A204.1 (cell line): ENCODE measurements at regions not wholly inside any gene's neighbourhood (a gene's known extent, or its start where the extent isn't known, plus 50 kb on each side); places are given as distances from the start of the nearest gene placed in this dataset.
"Not testable (repeated sequence)": the region's sequence is repeated elsewhere in the genome, so short reads cannot be mapped to it uniquely, and the experiment has no call there.

Experiments used
- FAIRE-seq: peaks from 2 replicates; lab custom pipeline; 2012; peaks lifted over from hg19 to GRCh38; lab: Jason Lieb, UNC

DNA sequence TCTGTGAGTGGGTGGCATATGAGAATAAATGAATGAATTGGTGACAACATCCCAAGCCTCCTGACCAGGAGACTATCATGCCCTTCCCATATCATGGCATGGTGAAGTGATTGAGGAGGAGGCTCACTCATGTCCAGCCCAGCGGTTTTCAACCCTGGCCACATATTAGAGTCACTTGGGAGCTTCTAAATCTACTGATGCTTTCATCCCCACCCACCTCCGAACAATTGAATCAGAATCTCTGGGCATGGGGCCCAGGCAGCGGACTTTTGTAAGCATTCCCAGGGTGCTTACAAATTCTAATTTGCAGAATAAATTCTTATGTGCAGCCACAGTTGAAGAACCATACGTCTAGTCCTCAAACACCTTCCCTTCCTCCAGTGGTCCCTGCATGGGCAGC, 81.7 kb upstream of the SEC11C start:
- FAIRE-seq: no peak

DNA sequence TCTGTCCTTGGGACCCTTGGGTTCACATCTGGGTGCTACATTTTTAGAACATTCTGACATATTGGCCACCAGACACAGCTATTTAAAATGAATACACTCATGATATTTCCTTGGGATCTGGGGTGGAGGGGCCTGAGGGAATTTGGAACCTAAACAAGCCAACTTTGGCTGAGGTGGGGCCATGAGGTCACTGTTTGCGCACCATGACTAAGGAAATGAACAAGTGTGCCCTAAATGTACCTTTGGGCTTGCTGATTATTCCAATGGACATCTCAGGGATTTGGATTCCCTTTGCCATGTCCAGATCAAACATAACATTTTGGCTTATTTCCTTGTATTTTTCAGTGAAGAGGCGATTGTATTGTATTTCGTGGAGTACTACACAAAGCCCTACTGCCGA, 80.5 kb upstream of the SEC11C start:
- no peak for FAIRE-seq

- FAIRE-seq: no peak
These were observed 79.1 kb upstream of the SEC11C start for GRCh38 chr18:59060551-59060950.

DNA sequence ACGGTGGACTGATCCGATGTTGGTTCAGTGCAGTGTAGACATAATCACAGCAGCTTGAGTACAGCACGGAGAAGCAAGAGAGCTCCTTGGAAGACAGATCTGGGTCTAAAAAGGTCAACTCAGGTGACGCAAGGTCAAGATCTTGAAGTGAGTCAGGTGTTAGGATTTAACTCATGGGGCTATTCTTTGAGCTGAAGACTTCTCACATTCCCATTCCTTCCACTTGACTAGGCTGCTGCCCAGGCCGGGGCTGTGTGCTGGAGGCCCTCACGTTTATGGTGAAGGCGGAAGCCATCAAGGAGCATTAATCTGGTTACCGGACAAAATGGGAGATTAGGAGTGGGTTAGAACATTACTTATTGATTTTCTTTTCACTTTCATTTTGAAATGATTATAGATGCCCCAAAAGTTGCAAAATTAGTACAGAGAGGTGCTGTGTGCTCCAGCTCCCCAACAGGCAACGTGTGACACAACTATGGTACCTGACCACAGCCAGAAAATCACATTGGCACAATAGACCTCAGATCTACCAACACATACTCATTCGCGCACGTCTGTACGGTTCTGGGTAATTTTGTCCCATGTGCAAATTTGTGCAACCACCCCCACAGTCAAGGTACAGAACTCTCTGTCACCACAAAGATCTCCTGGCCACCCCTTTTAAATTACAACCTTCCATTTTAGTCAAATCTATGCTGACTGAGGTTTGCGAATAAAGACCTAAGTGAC, 77.6 kb upstream of the SEC11C start:
- FAIRE-seq: no peak

GRCh38 chr18:59062643-59063006, 77.1 kb upstream of the SEC11C start:
- no peak for FAIRE-seq

GRCh38 chr18:59063300-59063906, 76.3 kb upstream of the SEC11C start:
- FAIRE-seq: no peak

GRCh38 chr18:59063912-59064311, 75.8 kb upstream of the SEC11C start:
- FAIRE-seq: no peak

- FAIRE-seq: no peak
These were observed 74.0 kb upstream of the SEC11C start for GRCh38 chr18:59065684-59066083.

DNA sequence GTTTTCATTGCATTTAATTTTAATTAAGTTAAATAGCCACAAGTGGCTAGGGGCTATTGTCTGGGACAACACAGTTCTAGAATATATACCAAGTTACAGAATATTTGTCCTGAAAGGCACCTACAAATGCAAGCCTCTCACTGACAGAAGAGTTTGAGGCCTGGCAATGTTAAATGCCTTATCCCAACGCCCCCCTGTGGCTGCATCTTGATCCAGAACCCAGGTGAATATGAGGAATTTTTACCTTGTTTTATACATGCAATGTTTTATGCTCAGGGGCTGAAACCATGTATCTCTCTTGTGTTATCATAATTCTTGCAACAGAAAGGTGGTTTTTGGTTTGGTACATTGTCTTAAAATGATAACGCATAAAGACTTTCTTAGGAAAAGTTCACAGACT, 71.8 kb upstream of the SEC11C start:
- no peak for FAIRE-seq

GRCh38 chr18:59068276-59069071, 71.2 kb upstream of the SEC11C start:
- FAIRE-seq: no peak

GRCh38 chr18:59070181-59070912, 69.3 kb upstream of the SEC11C start:
- FAIRE-seq: no peak

- no peak for FAIRE-seq
These were observed 66.8 kb upstream of the SEC11C start for GRCh38 chr18:59072727-59073421.

DNA sequence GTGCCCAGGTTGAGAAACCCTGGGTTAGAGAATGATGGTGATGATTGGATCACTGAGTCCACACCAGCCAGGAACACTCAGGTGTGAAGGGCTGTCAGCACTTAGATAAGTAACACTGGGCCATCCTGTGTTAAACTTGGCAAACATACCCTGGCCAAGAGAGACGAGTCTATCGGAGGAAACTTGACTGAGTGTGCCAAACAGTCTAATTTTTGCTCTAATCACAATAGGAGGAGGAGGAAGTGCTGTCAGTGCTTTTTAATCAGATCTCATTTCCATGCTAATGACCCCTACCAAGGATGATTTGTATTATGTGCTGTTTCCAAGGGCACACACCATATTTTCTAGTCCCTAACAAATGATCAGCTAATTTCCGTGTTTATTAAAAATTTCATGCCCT, 63.8 kb upstream of the SEC11C start:
- no peak for FAIRE-seq

DNA sequence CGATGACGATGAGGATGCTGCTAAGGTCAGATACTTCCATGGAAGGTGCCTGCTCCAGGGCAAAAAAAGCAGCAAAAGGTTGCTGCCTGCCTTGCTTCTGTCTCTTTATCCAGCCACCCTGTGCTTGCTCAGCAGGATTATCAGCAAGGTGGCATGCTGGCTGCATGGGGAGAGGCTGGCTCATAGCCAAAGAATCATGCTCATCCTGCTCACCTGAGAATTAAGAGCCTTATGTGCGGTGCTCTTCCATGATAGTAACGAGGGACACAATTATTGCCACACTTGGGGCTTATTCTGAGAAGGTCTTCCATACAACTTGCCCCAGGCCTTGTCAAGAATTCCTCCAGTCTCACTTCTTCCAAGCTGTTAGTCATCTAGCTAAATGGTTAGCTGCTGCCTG, 60.4 kb upstream of the SEC11C start:
- no peak for FAIRE-seq

DNA sequence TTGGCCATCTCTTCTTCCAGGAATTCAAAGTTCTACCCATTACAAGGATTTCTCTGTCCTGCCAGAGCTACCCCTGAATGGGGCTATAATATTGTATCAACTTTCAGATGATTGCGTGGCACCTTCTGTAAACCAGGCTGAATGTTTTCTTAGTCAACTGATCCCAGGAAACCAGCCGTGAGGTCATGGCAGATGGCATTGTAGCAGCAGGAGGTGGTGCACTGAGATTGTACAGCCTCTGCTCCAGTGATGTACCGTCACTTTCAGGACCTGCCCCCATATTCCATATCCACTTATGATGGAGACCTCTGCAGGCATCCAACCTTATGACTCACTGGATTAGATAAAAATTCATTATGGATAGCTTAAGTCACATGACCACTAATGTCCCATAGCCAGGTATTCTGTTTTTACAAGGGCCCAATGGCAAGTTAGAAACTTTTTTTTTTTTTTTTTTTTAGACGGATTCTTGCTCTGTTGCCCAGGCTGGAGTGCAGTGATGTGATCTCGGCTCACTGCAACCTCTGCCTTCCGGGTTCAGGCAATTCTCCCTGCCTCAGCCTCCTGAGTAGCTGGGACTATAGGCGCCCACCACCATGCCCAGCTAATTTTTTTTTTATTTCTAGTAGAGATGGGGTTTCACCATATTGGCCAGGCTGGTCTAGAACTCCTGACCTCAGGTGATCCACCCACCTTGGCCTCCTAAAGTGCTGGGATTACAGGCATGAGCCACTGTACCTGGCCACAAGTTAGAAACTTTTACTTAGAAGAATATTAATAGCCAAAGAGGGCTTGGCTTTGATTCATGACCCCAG, 59.8 kb upstream of the SEC11C start:
- FAIRE-seq: not testable (repeated sequence)

- no peak for FAIRE-seq
These were observed 56.4 kb upstream of the SEC11C start for GRCh38 chr18:59083136-59083818.

GRCh38 chr18:59085126-59085794, 54.4 kb upstream of the SEC11C start:
- FAIRE-seq: no peak

DNA sequence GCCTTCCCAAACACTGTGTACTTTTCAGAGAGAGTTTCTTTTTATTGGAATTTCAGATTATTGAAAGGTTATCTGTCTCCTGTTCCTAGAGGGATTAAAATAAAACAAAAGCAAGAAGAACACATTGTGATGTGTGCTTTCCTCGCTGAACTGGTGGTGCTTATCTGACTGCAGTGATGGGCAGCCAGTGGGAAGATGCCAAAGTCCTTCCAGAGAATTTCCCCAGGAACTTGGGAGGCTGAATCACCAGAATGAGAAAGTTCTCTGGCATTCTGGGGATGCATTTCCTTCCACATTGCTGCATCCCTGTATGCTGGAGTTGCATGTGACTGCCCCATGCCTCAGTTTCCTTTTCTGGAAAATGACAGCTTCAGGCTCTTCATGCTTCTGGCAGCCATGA, 53.9 kb upstream of the SEC11C start:
- FAIRE-seq: no peak

- FAIRE-seq: no peak
These were observed 53.2 kb upstream of the SEC11C start for GRCh38 chr18:59086522-59086921.

DNA sequence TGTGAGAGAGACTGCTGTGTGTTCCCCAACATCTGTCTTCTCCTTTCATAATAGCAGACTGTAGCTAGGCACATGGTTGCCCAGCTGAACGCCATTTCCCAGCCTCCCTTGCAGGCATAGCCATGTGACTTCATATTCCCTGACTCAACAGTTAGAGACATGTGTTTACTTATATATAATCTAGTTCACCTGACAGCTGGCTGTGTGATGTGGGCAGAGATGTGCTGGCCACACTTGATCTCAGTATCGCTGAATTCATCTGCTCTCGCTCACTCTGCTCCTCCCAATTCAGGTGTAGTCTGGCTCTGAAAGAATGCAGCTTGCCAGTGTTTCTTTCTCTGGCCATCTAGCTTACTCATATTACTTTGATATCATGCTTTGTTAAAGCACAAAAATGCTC, 52.3 kb upstream of the SEC11C start:
- no peak for FAIRE-seq
